ENCODE measurements at regions not wholly inside any gene's neighbourhood (a gene's known extent, or its start where the extent isn't known, plus 50 kb on each side); places are given as distances from the start of the nearest gene placed in this dataset.

DNA sequence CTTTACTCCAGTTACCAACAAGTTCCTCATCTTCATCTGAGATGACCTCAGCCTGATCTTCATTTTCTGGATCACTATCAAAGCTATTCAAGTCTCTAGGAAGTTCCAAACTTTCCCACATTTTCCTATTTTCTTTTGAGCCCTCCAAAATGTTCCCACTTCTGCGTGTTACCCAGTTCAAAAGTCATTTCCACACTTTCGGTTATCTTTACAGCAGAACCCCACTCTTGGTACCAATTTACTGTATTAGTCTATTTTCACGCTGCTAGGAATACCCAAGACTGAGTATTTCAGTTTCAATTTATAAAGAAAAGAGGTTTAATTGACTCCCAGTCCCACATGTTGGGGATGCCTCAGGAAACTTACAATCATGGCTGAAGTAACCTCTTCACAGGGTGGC lies 274.3 kb downstream of the FGF9 start:
- Histone ChIP-seq H4K8ac (ENCODE audit: low read depth in 2 of 2, low read length in 2 of 2) (no peak overlapping the region), H3K9ac (ENCODE audit: low read depth, low read length) (no peak overlapping the region), H3K9me3 (ENCODE audit: control insufficient read depth, insufficient read depth, low read length) (peaks cover 18% of the 10 kb centered on the region), H3K18ac (ENCODE audit: low read depth, low read length) (no peak overlapping the region), H4K20me1 (ENCODE audit: insufficient read depth, low read length) (no peaks in the 10 kb centered on the region), H2AK5ac (ENCODE audit: low read depth, low read length) (no peak overlapping the region), H2BK20ac (ENCODE audit: low read depth, low read length) (no peak overlapping the region), H2AFZ (replicated peaks; ENCODE audit: low read length, poor library complexity) (no peak overlapping the region), H3K14ac (replicated peaks; ENCODE audit: low read depth, low read length) (no peak overlapping the region), H3K27ac (ENCODE audit: insufficient read depth, low read length) (no peak overlapping the region), H4K5ac (ENCODE audit: low read depth, low read length) (no peak overlapping the region), H3K23ac (ENCODE audit: low read depth, low read length) (no peak overlapping the region), H3K27me3 (ENCODE audit: control insufficient read depth, insufficient read depth, low read length) (no peaks in the 10 kb centered on the region; the same call in 1 of the 2 replicates), H3K4me1 (ENCODE audit: control insufficient read depth, insufficient read depth, low read length) (peaks cover 5% of the 10 kb centered on the region), H2BK5ac (ENCODE audit: low read depth, low read length, poor library complexity, severe bottlenecking) (no peak overlapping the region), H4K91ac (ENCODE audit: insufficient read depth, low read depth, low read length) (no peak overlapping the region), H3K36me3 (ENCODE audit: control insufficient read depth, insufficient read depth, low read length) (no peaks in the 10 kb centered on the region), H3K56ac (ENCODE audit: extremely low read depth, insufficient read depth, low read length) (no peak overlapping the region), H3K4me3 (ENCODE audit: insufficient read depth, low read depth, low read length) (no peak overlapping the region), H3K4ac (ENCODE audit: low read depth, low read length) (no peak overlapping the region), H2BK15ac (ENCODE audit: low read depth, low read length) (no peak overlapping the region), H3K9me1 (ENCODE audit: insufficient read depth, low read length) (no peaks in the 10 kb centered on the region), H3K4me2 (ENCODE audit: low read depth, low read length) (no peak overlapping the region), H2AK9ac (replicated peaks; ENCODE audit: low read depth, low read length, poor library complexity) (no peak overlapping the region), H2BK120ac (ENCODE audit: low read depth, low read length) (no peak overlapping the region), H3K79me1 (ENCODE audit: low read depth in 1 of 2, low read length in 2 of 2) (no peaks in the 10 kb centered on the region)
- no CpG with 5 or more reads among the region's 3 CpGs for WGBS, 2 experiments (ENCODE audit: extremely low coverage in 2 of 2, insufficient read length in 1 of 2)
- no TSS peak for BruUV-seq (replicated peaks)
- no peak for ATAC-seq (ENCODE audit: low read depth)
- in situ Hi-C loops (cut with MboI; ENCODE audit: low sequenced_read_pairs) = no loop called here
- TF ChIP-seq BHLHE40 (IDR thresholded peaks at IDR 0.05; ENCODE audit: low read depth, low read length) = no peak
- TF ChIP-seq MAFK (IDR thresholded peaks at IDR 0.05; ENCODE audit: low read depth, low read length) = no peak
- TF ChIP-seq CHD1 (IDR thresholded peaks at IDR 0.05; ENCODE audit: low read depth, low read length) = no peak
- no peak for TF ChIP-seq FOS (IDR thresholded peaks at IDR 0.05; ENCODE audit: low read depth, low read length)
- no peak for TF ChIP-seq MAZ (IDR thresholded peaks at IDR 0.05; ENCODE audit: borderline replicate concordance, low read depth, low read length)
- TF ChIP-seq, protein P1, sequence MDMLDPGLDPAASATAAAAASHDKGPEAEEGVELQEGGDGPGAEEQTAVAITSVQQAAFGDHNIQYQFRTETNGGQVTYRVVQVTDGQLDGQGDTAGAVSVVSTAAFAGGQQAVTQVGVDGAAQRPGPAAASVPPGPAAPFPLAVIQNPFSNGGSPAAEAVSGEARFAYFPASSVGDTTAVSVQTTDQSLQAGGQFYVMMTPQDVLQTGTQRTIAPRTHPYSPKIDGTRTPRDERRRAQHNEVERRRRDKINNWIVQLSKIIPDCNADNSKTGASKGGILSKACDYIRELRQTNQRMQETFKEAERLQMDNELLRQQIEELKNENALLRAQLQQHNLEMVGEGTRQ (IDR thresholded peaks at IDR 0.05; ENCODE audit: low read depth, low read length) = no peak
- no peak for TF ChIP-seq SMC3 (IDR thresholded peaks at IDR 0.05; ENCODE audit: low read depth, low read length)
- TF ChIP-seq, protein P2, sequence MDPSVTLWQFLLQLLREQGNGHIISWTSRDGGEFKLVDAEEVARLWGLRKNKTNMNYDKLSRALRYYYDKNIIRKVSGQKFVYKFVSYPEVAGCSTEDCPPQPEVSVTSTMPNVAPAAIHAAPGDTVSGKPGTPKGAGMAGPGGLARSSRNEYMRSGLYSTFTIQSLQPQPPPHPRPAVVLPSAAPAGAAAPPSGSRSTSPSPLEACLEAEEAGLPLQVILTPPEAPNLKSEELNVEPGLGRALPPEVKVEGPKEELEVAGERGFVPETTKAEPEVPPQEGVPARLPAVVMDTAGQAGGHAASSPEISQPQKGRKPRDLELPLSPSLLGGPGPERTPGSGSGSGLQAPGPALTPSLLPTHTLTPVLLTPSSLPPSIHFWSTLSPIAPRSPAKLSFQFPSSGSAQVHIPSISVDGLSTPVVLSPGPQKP (IDR thresholded peaks at IDR 0.05; ENCODE audit: borderline replicate concordance, low read depth, low read length) = no peak
- TF ChIP-seq CEBPB (IDR thresholded peaks at IDR 0.05; ENCODE audit: low read depth, low read length) = no peak
- no peak for TF ChIP-seq POLR2A (IDR thresholded peaks at IDR 0.05; ENCODE audit: low read depth, low read length)
- no peak for TF ChIP-seq RCOR1 (IDR thresholded peaks at IDR 0.05; ENCODE audit: insufficient replicate concordance, low read length)
- no peak for TF ChIP-seq NFE2L2 (IDR thresholded peaks at IDR 0.05; ENCODE audit: low read depth, low read length)
- TF ChIP-seq MXI1 (IDR thresholded peaks at IDR 0.05; ENCODE audit: borderline replicate concordance, low read depth, low read length) = no peak
- no peak for TF ChIP-seq RFX5 (IDR thresholded peaks at IDR 0.05; ENCODE audit: low read depth, low read length)
- TF ChIP-seq, protein P3, sequence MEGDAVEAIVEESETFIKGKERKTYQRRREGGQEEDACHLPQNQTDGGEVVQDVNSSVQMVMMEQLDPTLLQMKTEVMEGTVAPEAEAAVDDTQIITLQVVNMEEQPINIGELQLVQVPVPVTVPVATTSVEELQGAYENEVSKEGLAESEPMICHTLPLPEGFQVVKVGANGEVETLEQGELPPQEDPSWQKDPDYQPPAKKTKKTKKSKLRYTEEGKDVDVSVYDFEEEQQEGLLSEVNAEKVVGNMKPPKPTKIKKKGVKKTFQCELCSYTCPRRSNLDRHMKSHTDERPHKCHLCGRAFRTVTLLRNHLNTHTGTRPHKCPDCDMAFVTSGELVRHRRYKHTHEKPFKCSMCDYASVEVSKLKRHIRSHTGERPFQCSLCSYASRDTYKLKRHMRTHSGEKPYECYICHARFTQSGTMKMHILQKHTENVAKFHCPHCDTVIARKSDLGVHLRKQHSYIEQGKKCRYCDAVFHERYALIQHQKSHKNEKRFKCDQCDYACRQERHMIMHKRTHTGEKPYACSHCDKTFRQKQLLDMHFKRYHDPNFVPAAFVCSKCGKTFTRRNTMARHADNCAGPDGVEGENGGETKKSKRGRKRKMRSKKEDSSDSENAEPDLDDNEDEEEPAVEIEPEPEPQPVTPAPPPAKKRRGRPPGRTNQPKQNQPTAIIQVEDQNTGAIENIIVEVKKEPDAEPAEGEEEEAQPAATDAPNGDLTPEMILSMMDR (conservative IDR thresholded peaks at IDR 0.05; ENCODE audit: low read depth, low read length) = no peak
- TF ChIP-seq RAD21 (IDR thresholded peaks at IDR 0.05; ENCODE audit: low read length) = no peak
- ChIA-PET POLR2A (ENCODE audit: unreplicated experiment) (no interaction called here), CTCF (no interaction called here)
- dilution Hi-C loops (cut with HindIII; ENCODE audit: low sequenced_read_pairs, unreplicated experiment) = no loop called here
- intact Hi-C loops (cut with micrococcal nuclease) = no loop called here
- no peak for DNase-seq
